A549 (cell line): ENCODE measurements at regions not wholly inside any gene's neighbourhood (a gene's known extent, or its start where the extent isn't known, plus 50 kb on each side); places are given as distances from the start of the nearest gene placed in this dataset.

ENCODE experiments used
- POLR2A ChIP-seq: IDR thresholded peaks from 2 replicates; pipeline ENCODE4 v1.6.1; 2012; ENCODE audit warnings: mild to moderate bottlenecking, low read length
- RAD21 ChIP-seq, 2 experiments: fragments of >200 bp in 1 of 2; sonication (Bioruptor Twin) in 1 of 2; formaldehyde crosslinking in 1 of 2; IDR thresholded peaks in 1 of 2; conservative IDR thresholded peaks in 1 of 2; 2 replicates in 1 of 2; 3 replicates in 1 of 2; pipeline ENCODE4 v1.6.1; 2012 to 2018; ENCODE audit warnings: inconsistent platforms in 1 of 2
- TF ChIP-seq, protein P1 (sequence below): fragments of 450-650 bp; IDR thresholded peaks from 2 replicates; pipeline ENCODE4 v1.6.1; 2014; ENCODE audit warnings: antibody characterized with exemption

DNA sequence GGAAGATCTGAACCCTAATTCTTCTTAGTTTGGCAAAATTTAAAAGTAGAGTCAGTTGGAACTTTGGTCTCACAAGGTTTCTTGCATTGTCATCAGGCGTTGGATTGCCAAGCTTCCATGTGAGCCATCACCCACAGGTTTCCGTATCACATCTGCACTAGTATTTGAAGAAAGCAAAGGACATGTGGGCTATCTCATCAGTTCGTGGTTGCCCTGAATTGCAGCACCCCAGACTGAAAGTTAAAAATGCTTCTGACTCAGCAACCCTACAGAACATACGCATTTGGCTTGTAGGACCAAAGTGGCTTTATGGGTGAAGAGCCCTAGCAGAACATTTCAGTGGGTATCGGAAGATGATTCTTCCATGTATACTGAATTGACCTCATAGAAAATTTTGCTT is 358.0 kb downstream of the ENC1 start:
- TF ChIP-seq, protein P1, sequence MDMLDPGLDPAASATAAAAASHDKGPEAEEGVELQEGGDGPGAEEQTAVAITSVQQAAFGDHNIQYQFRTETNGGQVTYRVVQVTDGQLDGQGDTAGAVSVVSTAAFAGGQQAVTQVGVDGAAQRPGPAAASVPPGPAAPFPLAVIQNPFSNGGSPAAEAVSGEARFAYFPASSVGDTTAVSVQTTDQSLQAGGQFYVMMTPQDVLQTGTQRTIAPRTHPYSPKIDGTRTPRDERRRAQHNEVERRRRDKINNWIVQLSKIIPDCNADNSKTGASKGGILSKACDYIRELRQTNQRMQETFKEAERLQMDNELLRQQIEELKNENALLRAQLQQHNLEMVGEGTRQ = no peak
- TF ChIP-seq POLR2A (no peak), RAD21 (conservative IDR thresholded peaks at IDR 0.05 in 1 of 2, IDR thresholded peaks at IDR 0.05 in 1 of 2) (no peak)
